SK-N-SH treated with all-trans-retinoic acid at 6 μM for 48 hours (cell line): ENCODE measurements at regions not wholly inside any gene's neighbourhood (a gene's known extent, or its start where the extent isn't known, plus 50 kb on each side); places are given as distances from the start of the nearest gene placed in this dataset.

Experiments
- ARNTL ChIP-seq: fragments of 450-650 bp; formaldehyde crosslinking; IDR thresholded peaks from 2 replicates; pipeline ENCODE4 v1.5.0; 2020; ENCODE audit warnings: low read depth, mild to moderate bottlenecking, moderate library complexity, borderline replicate concordance
- ESRRG ChIP-seq: fragments of 250-450 bp; sonication (Bioruptor Pico); IDR thresholded peaks from 2 replicates; pipeline ENCODE4 v1.6.1; 2021; ENCODE audit warnings: mild to moderate bottlenecking
- OSR1 ChIP-seq: fragments of 250-450 bp; sonication (Bioruptor Pico); IDR thresholded peaks from 2 replicates; pipeline ENCODE4 v1.8.0; 2022; ENCODE audit warnings: moderate library complexity, mild to moderate bottlenecking, inconsistent platforms
- PPARA ChIP-seq: fragments of 250-450 bp; sonication (Bioruptor Pico); IDR thresholded peaks from 2 replicates; pipeline ENCODE4 v1.5.0; 2020; ENCODE audit warnings: mild to moderate bottlenecking, borderline replicate concordance
- TCF4 ChIP-seq: fragments of 250-450 bp; sonication (Bioruptor Pico); IDR thresholded peaks from 2 replicates; pipeline ENCODE4 v1.8.0; 2021; ENCODE audit warnings: mild to moderate bottlenecking, moderate library complexity, borderline replicate concordance
- ZNF565 ChIP-seq: fragments of 450-650 bp; formaldehyde crosslinking; conservative IDR thresholded peaks from 2 replicates; pipeline ENCODE4 v1.5.0; 2020; ENCODE audit warnings: low read depth, mild to moderate bottlenecking, moderate library complexity
- ZNF8 ChIP-seq: fragments of 450-650 bp; formaldehyde crosslinking; IDR thresholded peaks from 2 replicates; pipeline ENCODE4 v1.5.0; 2020; ENCODE audit warnings: mild to moderate bottlenecking, moderate library complexity
- TF ChIP-seq, protein P1 (sequence below): fragments of 250-450 bp; sonication (Bioruptor Pico); IDR thresholded peaks from 2 replicates; pipeline ENCODE4 v1.5.1; 2020; ENCODE audit warnings: low read depth, mild to moderate bottlenecking, moderate library complexity

- TF ChIP-seq OSR1: no peak
- TF ChIP-seq ZNF565: no peak
- no peak for TF ChIP-seq ESRRG
- no peak for TF ChIP-seq ZNF8 (CRISPR knock-in tag)
- no peak for TF ChIP-seq TCF4 (CRISPR knock-in tag)
- no peak for TF ChIP-seq PPARA (CRISPR knock-in tag)
- TF ChIP-seq, protein P1, sequence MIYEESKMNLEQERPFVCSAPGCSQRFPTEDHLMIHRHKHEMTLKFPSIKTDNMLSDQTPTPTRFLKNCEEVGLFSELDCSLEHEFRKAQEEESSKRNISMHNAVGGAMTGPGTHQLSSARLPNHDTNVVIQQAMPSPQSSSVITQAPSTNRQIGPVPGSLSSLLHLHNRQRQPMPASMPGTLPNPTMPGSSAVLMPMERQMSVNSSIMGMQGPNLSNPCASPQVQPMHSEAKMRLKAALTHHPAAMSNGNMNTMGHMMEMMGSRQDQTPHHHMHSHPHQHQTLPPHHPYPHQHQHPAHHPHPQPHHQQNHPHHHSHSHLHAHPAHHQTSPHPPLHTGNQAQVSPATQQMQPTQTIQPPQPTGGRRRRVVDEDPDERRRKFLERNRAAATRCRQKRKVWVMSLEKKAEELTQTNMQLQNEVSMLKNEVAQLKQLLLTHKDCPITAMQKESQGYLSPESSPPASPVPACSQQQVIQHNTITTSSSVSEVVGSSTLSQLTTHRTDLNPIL: no peak
- no peak for TF ChIP-seq ARNTL
Observed at GRCh38 chr12:90710711-90711110, 244.3 kb downstream of the CCER1 start.
